ENCODE measurements at regions not wholly inside any gene's neighbourhood (a gene's known extent, or its start where the extent isn't known, plus 50 kb on each side); places are given as distances from the start of the nearest gene placed in this dataset.

- no peak for TF ChIP-seq TEAD4 (IDR thresholded peaks at IDR 0.05)
- TF ChIP-seq TCF12 (IDR thresholded peaks at IDR 0.05; ENCODE audit: low read depth), result no peak
- TF ChIP-seq YY1 (IDR thresholded peaks at IDR 0.05; ENCODE audit: low read depth), result no peak
- TF ChIP-seq USF1 (IDR thresholded peaks at IDR 0.05), result no peak
- no peak for TF ChIP-seq FOXM1 (IDR thresholded peaks at IDR 0.05; ENCODE audit: borderline replicate concordance, low read depth)
- TF ChIP-seq TAF1 (IDR thresholded peaks at IDR 0.05; ENCODE audit: low read depth), result no peak
- no peak for TF ChIP-seq REST (IDR thresholded peaks at IDR 0.05; ENCODE audit: low read depth)
These were observed 233.9 kb downstream of the RPS24 start for GRCh38 chr10:78267598-78267997.

- TF ChIP-seq EP300 (IDR thresholded peaks at IDR 0.05; ENCODE audit: borderline replicate concordance) (no peak), REST (IDR thresholded peaks at IDR 0.05; ENCODE audit: low read depth) (no peak), EGR1 (IDR thresholded peaks at IDR 0.05) (no peak), USF1 (IDR thresholded peaks at IDR 0.05) (no peak), ZBTB7A (IDR thresholded peaks at IDR 0.05; ENCODE audit: low read depth) (no peak), RAD21 (IDR thresholded peaks at IDR 0.05; ENCODE audit: low read depth) (no peak), NFIC (IDR thresholded peaks at IDR 0.05) (no peak), CREB1 (IDR thresholded peaks at IDR 0.05; ENCODE audit: low read depth) (no peak), TAF1 (IDR thresholded peaks at IDR 0.05; ENCODE audit: low read depth) (no peak), TEAD4 (IDR thresholded peaks at IDR 0.05) (no peak), FOXM1 (IDR thresholded peaks at IDR 0.05; ENCODE audit: borderline replicate concordance, low read depth) (no peak), TCF12 (IDR thresholded peaks at IDR 0.05; ENCODE audit: low read depth) (no peak), YY1 (IDR thresholded peaks at IDR 0.05; ENCODE audit: low read depth) (no peak), MAX (IDR thresholded peaks at IDR 0.05) (no peak), CEBPB (IDR thresholded peaks at IDR 0.05) (no peak)
These were observed 235.4 kb downstream of the RPS24 start for GRCh38 chr10:78269060-78269459.

- no peak for TF ChIP-seq CREB1 (IDR thresholded peaks at IDR 0.05; ENCODE audit: low read depth)
- no peak for TF ChIP-seq ZBTB7A (IDR thresholded peaks at IDR 0.05; ENCODE audit: low read depth)
- TF ChIP-seq YY1 (IDR thresholded peaks at IDR 0.05; ENCODE audit: low read depth), result no peak
- no peak for TF ChIP-seq EGR1 (IDR thresholded peaks at IDR 0.05)
- no peak for TF ChIP-seq RAD21 (IDR thresholded peaks at IDR 0.05; ENCODE audit: low read depth)
- no peak for TF ChIP-seq REST (IDR thresholded peaks at IDR 0.05; ENCODE audit: low read depth)
- no peak for TF ChIP-seq TCF12 (IDR thresholded peaks at IDR 0.05; ENCODE audit: low read depth)
- no peak for TF ChIP-seq EP300 (IDR thresholded peaks at IDR 0.05; ENCODE audit: borderline replicate concordance)
- no peak for TF ChIP-seq USF1 (IDR thresholded peaks at IDR 0.05)
- TF ChIP-seq NFIC (IDR thresholded peaks at IDR 0.05), result no peak
- TF ChIP-seq TAF1 (IDR thresholded peaks at IDR 0.05; ENCODE audit: low read depth), result no peak
- no peak for TF ChIP-seq TEAD4 (IDR thresholded peaks at IDR 0.05)
- no peak for TF ChIP-seq CEBPB (IDR thresholded peaks at IDR 0.05)
- TF ChIP-seq MAX (IDR thresholded peaks at IDR 0.05), result no peak
- TF ChIP-seq FOXM1 (IDR thresholded peaks at IDR 0.05; ENCODE audit: borderline replicate concordance, low read depth), result no peak
These were observed 238.7 kb downstream of the RPS24 start for GRCh38 chr10:78272329-78272728.

- TF ChIP-seq FOXM1 (IDR thresholded peaks at IDR 0.05; ENCODE audit: borderline replicate concordance, low read depth) (no peak), TCF12 (IDR thresholded peaks at IDR 0.05; ENCODE audit: low read depth) (no peak), ZBTB7A (IDR thresholded peaks at IDR 0.05; ENCODE audit: low read depth) (no peak), TEAD4 (IDR thresholded peaks at IDR 0.05) (no peak), EP300 (IDR thresholded peaks at IDR 0.05; ENCODE audit: borderline replicate concordance) (no peak), YY1 (IDR thresholded peaks at IDR 0.05; ENCODE audit: low read depth) (no peak), EGR1 (IDR thresholded peaks at IDR 0.05) (no peak), NFIC (IDR thresholded peaks at IDR 0.05) (no peak), CEBPB (IDR thresholded peaks at IDR 0.05) (no peak), USF1 (IDR thresholded peaks at IDR 0.05) (no peak), CREB1 (IDR thresholded peaks at IDR 0.05; ENCODE audit: low read depth) (no peak), REST (IDR thresholded peaks at IDR 0.05; ENCODE audit: low read depth) (no peak)
These were observed 240.8 kb downstream of the RPS24 start for GRCh38 chr10:78274491-78274890.

All from Ishikawa (cell line).